B cell (primary cell): ENCODE measurements at regions not wholly inside any gene's neighbourhood (a gene's known extent, or its start where the extent isn't known, plus 50 kb on each side); places are given as distances from the start of the nearest gene placed in this dataset.

Experiments
- ATAC-seq: fragments of 200-7000 bp; cut with Tn5 transposase; one replicate; pipeline ENCODE4 v1.10.0; 2021; ENCODE audit warnings: low read depth, mild to moderate bottlenecking, moderate number of reproducible peaks, moderate library complexity
- CTCF ChIA-PET: fragments of 350-600 bp; sonication (Branson Sonifier 250); formaldehyde crosslinking; loops from one replicate; lab custom pipeline; 2021; ENCODE audit warnings: antibody characterized with exemption, inconsistent platforms; lab: Charles Lee
- POLR2A ChIA-PET: fragments of 350-600 bp; sonication (Branson Sonifier 250); formaldehyde crosslinking; loops from one replicate; lab custom pipeline; 2021; ENCODE audit warnings: antibody characterized with exemption; lab: Charles Lee
- DNase-seq: peaks from one replicate; pipeline ENCODE4 v3.0.0; 2013
- H2AFZ ChIP-seq: 2 replicates; pipeline ENCODE4 v1.6.1; 2012; ENCODE audit warnings: mild to moderate bottlenecking, low read depth, low read length; ENCODE audit not compliant: insufficient read depth, poor library complexity, severe bottlenecking
- H3K27ac ChIP-seq, 2 donors: 1 replicate in 1 of 2; 2 replicates in 1 of 2; pipeline ENCODE4 v1.5.1; 2012 to 2013; ENCODE audit warnings: low read length in 2 of 2, mild to moderate bottlenecking in 2 of 2, moderate library complexity in 1 of 2
- H3K27me3 ChIP-seq, 4 experiments: fragments of 200-600 bp in 1 of 4; sonication (generic) in 1 of 4; replicated peaks in 1 of 4; 1 replicate in 2 of 4; 2 replicates in 2 of 4; pipeline versions ENCODE4 v1.6.1 to v1.7.0; 2013 to 2016; ENCODE audit warnings: low read length in 3 of 4, mild to moderate bottlenecking in 2 of 4, mixed read lengths in 1 of 4, moderate library complexity in 1 of 4; ENCODE audit not compliant: insufficient read depth in 4 of 4, control insufficient read depth in 3 of 4; ENCODE audit errors: control extremely low read depth in 1 of 4
- H3K36me3 ChIP-seq, 2 experiments: replicated peaks in 1 of 2; 1 replicate in 1 of 2; 2 replicates in 1 of 2; pipeline versions ENCODE4 v1.6.1 to v1.7.1; 2013; ENCODE audit warnings: low read length in 1 of 2; ENCODE audit not compliant: insufficient read depth in 2 of 2, control insufficient read depth in 1 of 2; ENCODE audit errors: control extremely low read depth in 1 of 2, extremely low read depth in 1 of 2
- H3K4me1 ChIP-seq, 2 donors: fragments of 200-600 bp in 1 of 2; sonication (generic) in 1 of 2; 1 replicate in 1 of 2; 2 replicates in 1 of 2; pipeline versions ENCODE4 v1.5.1 to v1.6.1; 2013 to 2017; ENCODE audit warnings: low read length in 2 of 2; ENCODE audit not compliant: control insufficient read depth in 2 of 2, insufficient read depth in 2 of 2
- H3K4me2 ChIP-seq: replicated peaks from 2 replicates; pipeline ENCODE3; 2012; ENCODE audit warnings: mild to moderate bottlenecking, low read depth, low read length; ENCODE audit not compliant: poor library complexity, severe bottlenecking
- H3K4me3 ChIP-seq, 5 experiments: fragments of 200-600 bp in 1 of 5; sonication (generic) in 1 of 5; 1 replicate in 3 of 5; 2 replicates in 2 of 5; pipeline versions ENCODE4 v1.5.1 to v1.7.0; 2011 to 2016; ENCODE audit warnings: low read length in 4 of 5, mild to moderate bottlenecking in 4 of 5, low read depth in 2 of 5, control low read depth in 1 of 5, moderate library complexity in 1 of 5; ENCODE audit not compliant: insufficient read depth in 1 of 5; ENCODE audit errors: control extremely low read depth in 1 of 5, extremely low read depth in 1 of 5
- H3K79me2 ChIP-seq: fragments of 200-600 bp; sonication (generic); one replicate; pipeline ENCODE4 v1.6.0; 2016; ENCODE audit warnings: low read length; ENCODE audit not compliant: control insufficient read depth, insufficient read depth
- H3K9ac ChIP-seq: fragments of 200-600 bp; sonication (generic); 2 replicates; pipeline ENCODE4 v1.6.1; 2017; ENCODE audit warnings: mild to moderate bottlenecking, low read length, moderate library complexity
- H3K9me3 ChIP-seq, 3 donors: one replicate each; pipeline versions ENCODE4 v1.6.1 to v1.7.1; 2013; ENCODE audit warnings: low read length in 2 of 3; ENCODE audit not compliant: control insufficient read depth in 2 of 3, insufficient read depth in 1 of 3; ENCODE audit errors: control extremely low read depth in 1 of 3
- H4K20me1 ChIP-seq: 2 replicates; pipeline ENCODE4 v1.6.0; 2012; ENCODE audit warnings: mild to moderate bottlenecking, low read length; ENCODE audit not compliant: insufficient read depth, control insufficient read depth, poor library complexity, severe bottlenecking
- H3K27ac Mint-ChIP-seq: one replicate; pipeline ENCODE4 v1.8.0; 2021; ENCODE audit warnings: mixed read lengths
- H3K27me3 Mint-ChIP-seq: one replicate; pipeline ENCODE4 v1.8.0; 2021; ENCODE audit warnings: mixed read lengths
- H3K4me1 Mint-ChIP-seq: one replicate; pipeline ENCODE4 v1.8.0; 2021; ENCODE audit warnings: mixed read lengths
- H3K4me3 Mint-ChIP-seq: one replicate; pipeline ENCODE4 v1.8.0; 2021; ENCODE audit warnings: mixed read lengths
- H3K9me3 Mint-ChIP-seq: one replicate; pipeline ENCODE4 v1.8.0; 2022; ENCODE audit warnings: mixed read lengths; ENCODE audit not compliant: insufficient read depth
- EZH2 ChIP-seq: IDR thresholded peaks from 2 replicates; pipeline ENCODE4 v1.6.1; 2012; ENCODE audit warnings: borderline replicate concordance, low read depth, mild to moderate bottlenecking, moderate library complexity, low read length; ENCODE audit not compliant: insufficient read depth, poor library complexity, severe bottlenecking
- WGBS: methylation state at CpG from one replicate; pipeline ENCODE4 v1.1.5; 2013; ENCODE audit warnings: missing lambda C conversion rate; ENCODE audit not compliant: insufficient coverage; 5-methylcytosine and 5-hydroxymethylcytosine counted together
- intact Hi-C: fragments of 100-400 bp; cut with micrococcal nuclease; formaldehyde crosslinking; loops from one replicate; pipeline ENCODE4 v1.10.0; 2022
- TF ChIP-seq, protein P1 (sequence below): fragments of 200-600 bp; IDR thresholded peaks from one replicate; pipeline ENCODE4 v1.8.0; 2022; ENCODE audit warnings: antibody characterized with exemption, mild to moderate bottlenecking

DNA sequence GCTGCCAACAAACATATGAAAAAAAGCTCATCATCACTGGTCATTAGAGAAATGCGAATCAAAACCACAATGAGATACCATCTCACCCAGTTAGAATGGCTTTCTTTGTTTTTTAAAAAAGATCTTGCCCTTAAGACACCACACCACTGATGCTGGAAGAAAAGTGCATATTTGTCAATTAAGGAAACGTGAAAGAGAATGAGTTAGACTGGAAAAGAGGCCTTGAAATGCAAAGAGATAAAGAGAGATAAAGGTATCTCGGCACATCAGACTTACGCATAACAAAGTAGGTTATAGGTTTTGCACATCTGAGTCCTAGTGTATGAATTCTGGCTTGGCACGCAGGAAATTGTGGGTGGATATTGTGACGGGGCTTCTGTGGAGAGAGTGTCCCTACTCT, 149.5 kb downstream of the MTX2 start:
- 100% methylated on average over 1 of the region's 6 CpGs for WGBS
- Histone ChIP-seq H3K4me1 (no peaks in the 10 kb centered on the region), H2AFZ (no peak overlapping the region), H3K27ac (no peak overlapping the region), H3K4me2 (no peak overlapping the region), H3K27me3 (peaks cover 0 to 2% (median 0%) of the 10 kb centered on the region in 4 experiments), H3K9me3 (no peaks in the 10 kb centered on the region), H3K36me3 (no peaks in the 10 kb centered on the region), H3K9ac (no peak overlapping the region), H3K79me2 (no peaks in the 10 kb centered on the region), H3K4me3 (no peak overlapping the region), H4K20me1 (no peaks in the 10 kb centered on the region)
- H3K4me3 Mint-ChIP-seq = no peak overlapping the region
- intact Hi-C loops = no loop called here
- H3K9me3 Mint-ChIP-seq = peaks cover 3% of the 10 kb centered on the region
- ATAC-seq (no peak), DNase-seq (no peak)
- TF ChIP-seq EZH2 = no peak
- TF ChIP-seq, protein P1, sequence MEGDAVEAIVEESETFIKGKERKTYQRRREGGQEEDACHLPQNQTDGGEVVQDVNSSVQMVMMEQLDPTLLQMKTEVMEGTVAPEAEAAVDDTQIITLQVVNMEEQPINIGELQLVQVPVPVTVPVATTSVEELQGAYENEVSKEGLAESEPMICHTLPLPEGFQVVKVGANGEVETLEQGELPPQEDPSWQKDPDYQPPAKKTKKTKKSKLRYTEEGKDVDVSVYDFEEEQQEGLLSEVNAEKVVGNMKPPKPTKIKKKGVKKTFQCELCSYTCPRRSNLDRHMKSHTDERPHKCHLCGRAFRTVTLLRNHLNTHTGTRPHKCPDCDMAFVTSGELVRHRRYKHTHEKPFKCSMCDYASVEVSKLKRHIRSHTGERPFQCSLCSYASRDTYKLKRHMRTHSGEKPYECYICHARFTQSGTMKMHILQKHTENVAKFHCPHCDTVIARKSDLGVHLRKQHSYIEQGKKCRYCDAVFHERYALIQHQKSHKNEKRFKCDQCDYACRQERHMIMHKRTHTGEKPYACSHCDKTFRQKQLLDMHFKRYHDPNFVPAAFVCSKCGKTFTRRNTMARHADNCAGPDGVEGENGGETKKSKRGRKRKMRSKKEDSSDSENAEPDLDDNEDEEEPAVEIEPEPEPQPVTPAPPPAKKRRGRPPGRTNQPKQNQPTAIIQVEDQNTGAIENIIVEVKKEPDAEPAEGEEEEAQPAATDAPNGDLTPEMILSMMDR = no peak
- ChIA-PET POLR2A (no interaction called here), CTCF (no interaction called here)
- H3K27me3 Mint-ChIP-seq = peaks cover 31% of the 10 kb centered on the region
- H3K4me1 Mint-ChIP-seq = no peaks in the 10 kb centered on the region
- no peak overlapping the region for H3K27ac Mint-ChIP-seq

DNA sequence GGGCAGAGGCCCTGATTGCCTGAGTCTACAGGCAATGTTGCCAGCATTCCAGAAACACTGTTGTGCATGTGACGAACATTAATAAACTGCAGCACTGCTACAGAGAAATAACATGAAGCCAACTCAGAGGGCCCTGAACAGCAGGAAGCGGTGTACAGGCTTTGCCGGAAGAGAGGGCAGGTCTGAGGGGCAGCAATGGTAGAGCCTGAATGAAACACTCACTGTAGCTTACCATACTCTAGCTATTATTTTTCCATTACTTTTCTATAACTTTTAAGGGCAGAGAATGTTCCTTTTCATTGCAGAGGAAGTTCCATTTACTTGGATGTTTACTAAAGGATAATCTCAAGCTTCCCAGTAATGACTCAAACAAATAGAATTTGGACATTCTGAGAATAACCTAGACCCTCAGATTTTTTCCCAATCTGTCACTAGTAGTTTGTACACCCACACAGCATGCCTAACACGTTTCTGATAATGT, 150.4 kb downstream of the MTX2 start:
- Histone ChIP-seq H3K4me2 (no peak overlapping the region), H3K4me3 (no peak overlapping the region), H3K9ac (no peak overlapping the region), H3K27me3 (peaks cover 0 to 4% (median 0%) of the 10 kb centered on the region in 4 experiments), H3K36me3 (no peaks in the 10 kb centered on the region), H2AFZ (no peak overlapping the region), H3K9me3 (no peaks in the 10 kb centered on the region), H3K79me2 (no peaks in the 10 kb centered on the region), H3K27ac (no peak overlapping the region), H3K4me1 (no peaks in the 10 kb centered on the region), H4K20me1 (no peaks in the 10 kb centered on the region)
- POLR2A ChIA-PET = no interaction called here
- ATAC-seq (no peak), DNase-seq (no peak)
- Mint-ChIP-seq H3K27me3 (peaks cover 31% of the 10 kb centered on the region), H3K27ac (no peak overlapping the region), H3K4me1 (no peaks in the 10 kb centered on the region), H3K9me3 (peaks cover 3% of the 10 kb centered on the region), H3K4me3 (no peak overlapping the region)
- intact Hi-C loops = no loop called here
- WGBS = 82% methylated on average over 2 of the region's 4 CpGs
- CTCF ChIA-PET = no interaction called here
- TF ChIP-seq, protein P1 = no peak
- no peak for TF ChIP-seq EZH2
